Erythroblast (primary cell): ENCODE measurements at regions not wholly inside any gene's neighbourhood (a gene's known extent, or its start where the extent isn't known, plus 50 kb on each side); places are given as distances from the start of the nearest gene placed in this dataset.

Experiments
- GATA1 ChIP-seq: IDR thresholded peaks from 2 replicates; pipeline ENCODE4 v1.6.1; 2011; ENCODE audit warnings: low read depth, mild to moderate bottlenecking, control low read depth, low read length, moderate library complexity
- POLR2A ChIP-seq: IDR thresholded peaks from 2 replicates; pipeline ENCODE4 v1.6.1; 2011; ENCODE audit warnings: mild to moderate bottlenecking, low read length

DNA sequence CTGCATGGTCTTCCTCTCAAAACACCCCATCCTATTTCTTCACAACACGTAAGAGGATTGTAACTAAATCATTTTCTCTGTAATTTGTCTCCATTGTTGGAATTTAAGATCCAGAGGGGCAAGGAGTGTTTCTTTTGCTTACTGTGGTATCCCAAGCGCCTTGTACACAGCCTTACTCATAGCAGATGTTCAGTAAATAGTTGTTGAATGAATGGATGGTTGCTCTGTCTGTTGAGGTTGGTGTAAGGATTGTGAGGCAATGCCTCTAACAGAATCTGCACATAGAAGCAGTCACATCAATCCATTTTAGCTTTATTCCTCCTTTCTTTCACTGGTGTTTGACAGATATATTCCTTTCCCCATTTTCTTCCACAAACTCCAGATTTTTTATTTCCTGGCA is 90.1 kb downstream of the ZNF365 start:
- TF ChIP-seq POLR2A (no peak), GATA1 (no peak)
